ENCODE measurements at regions not wholly inside any gene's neighbourhood (a gene's known extent, or its start where the extent isn't known, plus 50 kb on each side); places are given as distances from the start of the nearest gene placed in this dataset.

DNA sequence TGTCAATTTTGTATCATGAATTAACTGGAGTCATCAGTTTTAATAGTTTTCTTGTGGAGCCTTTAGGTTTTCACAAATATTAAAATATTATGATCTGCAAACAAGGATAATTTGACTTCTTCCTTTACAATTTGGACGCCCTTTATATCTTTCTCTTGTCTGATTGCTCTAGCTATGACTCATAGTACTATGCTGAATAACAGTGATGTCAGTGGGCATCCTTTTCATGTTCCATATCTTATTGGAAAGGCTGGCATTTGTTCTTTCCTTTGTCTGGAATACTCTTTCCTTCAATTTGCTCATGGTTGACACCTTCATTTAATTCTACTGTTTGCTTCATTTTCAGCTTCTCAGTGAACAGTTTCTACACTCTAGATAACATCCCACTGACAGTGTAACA, 1129.3 kb downstream of the SLITRK5 start:
- no peak for DNase-seq
- TF ChIP-seq, protein P1, sequence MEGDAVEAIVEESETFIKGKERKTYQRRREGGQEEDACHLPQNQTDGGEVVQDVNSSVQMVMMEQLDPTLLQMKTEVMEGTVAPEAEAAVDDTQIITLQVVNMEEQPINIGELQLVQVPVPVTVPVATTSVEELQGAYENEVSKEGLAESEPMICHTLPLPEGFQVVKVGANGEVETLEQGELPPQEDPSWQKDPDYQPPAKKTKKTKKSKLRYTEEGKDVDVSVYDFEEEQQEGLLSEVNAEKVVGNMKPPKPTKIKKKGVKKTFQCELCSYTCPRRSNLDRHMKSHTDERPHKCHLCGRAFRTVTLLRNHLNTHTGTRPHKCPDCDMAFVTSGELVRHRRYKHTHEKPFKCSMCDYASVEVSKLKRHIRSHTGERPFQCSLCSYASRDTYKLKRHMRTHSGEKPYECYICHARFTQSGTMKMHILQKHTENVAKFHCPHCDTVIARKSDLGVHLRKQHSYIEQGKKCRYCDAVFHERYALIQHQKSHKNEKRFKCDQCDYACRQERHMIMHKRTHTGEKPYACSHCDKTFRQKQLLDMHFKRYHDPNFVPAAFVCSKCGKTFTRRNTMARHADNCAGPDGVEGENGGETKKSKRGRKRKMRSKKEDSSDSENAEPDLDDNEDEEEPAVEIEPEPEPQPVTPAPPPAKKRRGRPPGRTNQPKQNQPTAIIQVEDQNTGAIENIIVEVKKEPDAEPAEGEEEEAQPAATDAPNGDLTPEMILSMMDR (IDR thresholded peaks at IDR 0.05) = no peak
- no peak for TF ChIP-seq POLR2A (IDR thresholded peaks at IDR 0.05)
- 55 to 56% methylated on average over 1 of the region's 1 CpG for WGBS, 2 donors

DNA sequence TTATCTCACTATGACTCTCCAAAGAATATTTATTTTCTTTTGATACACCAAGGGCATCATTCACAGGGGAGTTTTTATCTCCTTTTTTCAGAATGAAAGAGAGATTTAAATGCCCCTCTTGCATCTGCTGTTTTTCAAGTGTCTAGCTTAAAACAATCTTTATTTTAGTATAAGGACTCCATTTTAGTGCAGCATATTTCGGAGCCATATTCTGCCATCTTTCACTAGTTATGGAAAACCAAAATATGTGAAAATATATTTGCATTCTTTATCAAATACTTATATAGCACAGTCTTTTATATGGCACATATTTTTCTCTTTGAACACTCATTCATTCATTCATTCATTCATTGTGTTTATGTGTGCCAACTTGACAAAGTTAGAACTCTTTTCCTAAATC, 1130.2 kb downstream of the SLITRK5 start:
- no peaks in the 10 kb centered on the region for H3K27me3 ChIP-seq
- H3K4me1 ChIP-seq = no peaks in the 10 kb centered on the region
- no peak overlapping the region for H3K4me3 ChIP-seq
- H3K36me3 ChIP-seq = no peaks in the 10 kb centered on the region
- no peaks in the 10 kb centered on the region for H3K9me3 ChIP-seq
- no peak for DNase-seq
- intact Hi-C loops (cut with DNase I) = no loop called here
- TF ChIP-seq POLR2A (IDR thresholded peaks at IDR 0.05) = no peak
- TF ChIP-seq, protein P1 (IDR thresholded peaks at IDR 0.05) = no peak
- WGBS, 2 donors = 67 to 86% methylated on average over 1 of the region's 1 CpG
- no peak overlapping the region for H3K27ac ChIP-seq

More for the DNA sequence above, 1129.3 kb downstream of the SLITRK5 start:
- Histone ChIP-seq H3K4me3 (no peak overlapping the region), H3K27me3 (no peaks in the 10 kb centered on the region), H3K36me3 (no peaks in the 10 kb centered on the region), H3K27ac (no peak overlapping the region), H3K9me3 (no peaks in the 10 kb centered on the region), H3K4me1 (no peaks in the 10 kb centered on the region)
- intact Hi-C loops (cut with DNase I) = no loop called here

DNA sequence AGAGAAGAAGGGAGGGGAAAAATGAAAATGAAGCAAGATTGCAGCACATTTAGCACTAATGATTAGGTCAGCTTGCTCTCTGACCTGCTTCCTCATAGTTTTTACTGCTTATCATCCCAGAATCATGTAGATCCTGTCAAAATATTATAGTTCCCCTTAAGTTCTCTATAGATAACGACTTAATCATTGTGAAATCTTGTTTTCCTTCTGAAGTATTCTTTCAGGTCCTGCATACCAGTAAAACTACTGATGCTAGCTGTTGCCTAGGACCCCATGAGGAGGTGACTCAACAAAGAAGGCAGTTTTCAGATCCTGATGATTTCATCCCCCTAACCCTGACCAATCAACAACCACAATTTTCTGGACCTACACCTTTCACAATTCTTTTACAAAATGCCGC, 1131.7 kb downstream of the SLITRK5 start:
- intact Hi-C loops (cut with DNase I) = no loop called here
- DNase-seq = no peak
- Histone ChIP-seq H3K36me3 (no peaks in the 10 kb centered on the region), H3K4me1 (no peaks in the 10 kb centered on the region), H3K4me3 (no peak overlapping the region), H3K27ac (no peak overlapping the region), H3K9me3 (no peaks in the 10 kb centered on the region), H3K27me3 (no peaks in the 10 kb centered on the region)
- 45 to 48% methylated on average over 2 of the region's 2 CpGs for WGBS, 2 donors
- TF ChIP-seq POLR2A (IDR thresholded peaks at IDR 0.05) = no peak
- TF ChIP-seq, protein P1 (IDR thresholded peaks at IDR 0.05) = no peak

DNA sequence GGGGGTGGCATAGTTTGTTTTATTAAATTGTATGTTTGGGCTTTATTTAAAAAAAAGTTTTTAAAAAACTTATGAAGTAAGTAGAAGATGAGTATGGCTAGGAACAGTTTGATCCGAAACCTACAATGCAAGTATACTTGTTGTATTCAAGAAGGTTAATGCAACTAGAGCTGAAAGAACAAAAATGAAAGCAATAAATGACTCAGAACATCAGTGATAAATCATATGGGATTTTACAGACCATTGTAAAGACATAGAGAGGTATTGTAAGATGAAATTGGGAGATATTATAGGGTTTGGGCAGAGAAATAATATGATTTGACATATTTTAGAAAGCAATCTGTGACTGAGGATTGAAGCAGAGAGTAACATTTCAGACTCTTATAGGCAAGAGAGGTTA, 1135.3 kb downstream of the SLITRK5 start:
- DNase-seq = no peak
- TF ChIP-seq POLR2A (IDR thresholded peaks at IDR 0.05) = no peak
- TF ChIP-seq, protein P1 (IDR thresholded peaks at IDR 0.05) = no peak
- intact Hi-C loops (cut with DNase I) = no loop called here
- no peak overlapping the region for H3K27ac ChIP-seq
- 83 to 86% methylated on average over 1 of the region's 1 CpG for WGBS, 2 donors
- H3K27me3 ChIP-seq = no peaks in the 10 kb centered on the region
- H3K36me3 ChIP-seq = no peaks in the 10 kb centered on the region
- no peaks in the 10 kb centered on the region for H3K4me1 ChIP-seq
- H3K9me3 ChIP-seq = peaks cover 0 to 12% (median 3%) of the 10 kb centered on the region in 3 donors
- H3K4me3 ChIP-seq = no peak overlapping the region

DNA sequence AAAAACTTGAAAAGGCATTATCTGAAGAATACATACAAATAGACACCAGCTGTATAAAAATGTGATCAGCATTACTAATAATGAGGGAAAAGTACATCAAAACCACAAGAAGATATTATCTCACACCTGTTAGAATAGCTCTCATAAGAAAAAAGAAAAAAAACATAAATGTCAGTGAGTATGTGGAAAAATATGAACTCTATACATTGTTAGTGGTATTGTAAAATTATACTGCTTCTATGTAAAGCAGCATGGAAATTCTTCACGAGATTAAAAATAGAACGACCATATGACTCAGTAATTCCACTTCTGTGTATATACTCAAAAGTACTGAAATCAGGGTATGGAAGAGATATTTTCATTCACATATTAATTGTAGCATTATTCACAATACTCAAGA, 1146.4 kb downstream of the SLITRK5 start:
- no peaks in the 10 kb centered on the region for H3K36me3 ChIP-seq
- intact Hi-C loops (cut with DNase I) = no loop called here
- no peaks in the 10 kb centered on the region for H3K9me3 ChIP-seq
- no peak for TF ChIP-seq POLR2A (IDR thresholded peaks at IDR 0.05)
- TF ChIP-seq, protein P1 (IDR thresholded peaks at IDR 0.05) = no peak
- H3K4me1 ChIP-seq = no peaks in the 10 kb centered on the region
- H3K4me3 ChIP-seq = no peak overlapping the region
- no peaks in the 10 kb centered on the region for H3K27me3 ChIP-seq
- 75 to 84% methylated on average over 2 of the region's 2 CpGs for WGBS, 2 donors
- no peak for DNase-seq
- no peak overlapping the region for H3K27ac ChIP-seq

All from esophagus squamous epithelium (tissue), 5 donors.